GM23248 (cell line): ENCODE measurements at regions not wholly inside any gene's neighbourhood (a gene's known extent, or its start where the extent isn't known, plus 50 kb on each side); places are given as distances from the start of the nearest gene placed in this dataset.

Source experiments
- EZH2 ChIP-seq: fragments of 200-600 bp; sonication (generic); IDR thresholded peaks from 2 replicates; pipeline ENCODE4 v1.6.1; 2018; ENCODE audit warnings: antibody characterized with exemption, mild to moderate bottlenecking; ENCODE audit not compliant: insufficient read depth, poor library complexity, severe bottlenecking
- EZH2phosphoT487 ChIP-seq: fragments of 200-600 bp; sonication (generic); IDR thresholded peaks from 2 replicates; pipeline ENCODE4 v1.6.1; 2018; ENCODE audit warnings: antibody characterized with exemption, moderate library complexity, mild to moderate bottlenecking, low read depth; ENCODE audit not compliant: insufficient read depth

DNA sequence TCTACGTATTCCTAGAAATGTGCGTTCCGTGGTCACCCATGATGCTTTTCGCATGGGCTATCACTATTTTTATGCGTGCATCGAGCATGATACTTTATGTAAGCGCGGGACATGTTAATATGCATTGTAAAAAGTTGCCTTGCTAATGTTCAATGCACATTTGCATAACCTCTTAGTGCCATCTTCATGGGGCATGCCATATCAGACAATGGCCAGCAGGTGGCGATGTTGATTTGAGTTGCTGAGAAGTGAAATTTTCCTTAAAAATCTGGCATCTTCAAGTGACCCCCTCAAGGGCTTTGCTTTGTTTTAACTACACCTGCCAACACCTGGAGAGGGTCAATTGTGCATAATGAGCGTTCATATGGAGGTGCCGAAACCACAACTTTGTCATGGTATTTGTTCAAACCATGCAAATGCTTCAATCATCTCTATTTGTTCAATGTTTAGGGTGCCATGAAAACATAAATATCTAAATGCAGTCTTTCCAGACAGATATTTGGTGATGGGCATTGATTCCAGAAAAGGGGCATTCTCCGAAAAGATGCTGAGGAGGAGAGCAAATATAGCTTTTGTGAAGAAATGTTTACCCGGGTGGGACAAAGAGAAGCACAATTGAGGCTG lies 833.9 kb upstream of the PRKX start:
- TF ChIP-seq EZH2phosphoT487 = no peak
- no peak for TF ChIP-seq EZH2
